ENCODE measurements at regions not wholly inside any gene's neighbourhood (a gene's known extent, or its start where the extent isn't known, plus 50 kb on each side); places are given as distances from the start of the nearest gene placed in this dataset.

DNA sequence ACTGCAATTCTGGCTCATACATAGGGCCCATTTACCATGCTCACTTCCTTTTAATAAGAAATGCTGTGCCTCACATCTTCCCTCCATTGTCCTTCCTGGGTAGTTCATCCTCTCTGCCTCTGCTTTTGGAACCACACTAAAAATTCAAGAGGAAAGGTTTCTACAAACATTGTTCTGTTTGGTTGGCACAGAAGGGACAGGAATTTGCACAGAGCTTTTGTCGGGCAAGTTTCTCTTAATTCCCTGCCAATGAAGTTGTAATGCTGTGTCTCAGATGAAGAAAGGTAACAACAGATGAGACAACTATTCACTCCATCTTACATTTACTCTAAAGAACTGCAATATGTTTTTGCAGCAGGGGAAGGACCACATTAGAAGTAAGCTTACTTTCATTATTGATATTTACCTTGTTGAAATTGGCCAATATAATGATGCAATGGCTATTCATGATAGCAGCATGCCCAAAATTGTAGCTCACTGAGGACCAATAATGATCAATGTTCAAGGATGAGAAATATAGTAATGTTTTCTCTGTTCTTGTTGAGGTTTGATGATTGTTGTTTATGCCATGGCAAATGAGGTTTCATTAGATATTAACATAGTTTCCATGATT lies 82.5 kb upstream of the HMHB1 start:
- no peak for FAIRE-seq

DNA sequence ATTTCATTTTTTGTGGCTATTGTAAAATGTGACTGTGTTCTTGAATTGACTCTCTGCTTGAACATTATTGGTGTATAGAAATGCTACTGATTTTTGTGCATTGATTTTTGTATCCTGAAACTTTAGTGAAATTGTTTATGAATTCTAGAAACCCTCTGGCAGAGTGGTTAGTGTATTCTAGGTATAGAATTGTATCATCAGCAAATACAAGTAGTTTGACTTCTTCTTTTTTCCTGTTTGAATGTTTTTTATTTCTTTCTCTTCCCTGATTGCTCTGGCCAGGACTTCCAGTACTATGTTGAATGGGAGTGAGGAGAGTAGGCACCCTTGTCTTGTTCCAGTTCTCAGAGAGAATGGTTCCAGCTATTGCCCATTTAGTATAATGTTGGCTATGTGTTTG lies 88.8 kb upstream of the HMHB1 start:
- FAIRE-seq, result no peak

DNA sequence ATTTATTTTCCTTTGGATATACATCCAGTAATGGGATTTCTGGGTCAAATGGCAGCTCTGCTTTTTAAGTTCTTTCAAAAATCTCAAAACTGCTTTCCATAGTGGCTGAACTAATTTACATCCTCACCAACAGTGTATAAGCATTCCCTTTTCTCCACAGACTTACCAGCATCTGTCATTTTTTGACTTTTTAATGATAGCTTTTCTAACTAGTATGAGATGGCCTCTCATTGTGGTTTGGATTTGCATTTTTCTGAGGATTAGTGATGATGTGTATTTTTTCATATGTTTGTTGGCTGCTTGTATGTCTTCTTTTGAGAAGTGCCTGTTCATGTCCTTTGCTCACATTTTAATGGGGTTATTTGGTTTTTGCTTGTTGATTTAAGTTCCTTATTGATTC lies 90.0 kb upstream of the HMHB1 start:
- no peak for FAIRE-seq

DNA sequence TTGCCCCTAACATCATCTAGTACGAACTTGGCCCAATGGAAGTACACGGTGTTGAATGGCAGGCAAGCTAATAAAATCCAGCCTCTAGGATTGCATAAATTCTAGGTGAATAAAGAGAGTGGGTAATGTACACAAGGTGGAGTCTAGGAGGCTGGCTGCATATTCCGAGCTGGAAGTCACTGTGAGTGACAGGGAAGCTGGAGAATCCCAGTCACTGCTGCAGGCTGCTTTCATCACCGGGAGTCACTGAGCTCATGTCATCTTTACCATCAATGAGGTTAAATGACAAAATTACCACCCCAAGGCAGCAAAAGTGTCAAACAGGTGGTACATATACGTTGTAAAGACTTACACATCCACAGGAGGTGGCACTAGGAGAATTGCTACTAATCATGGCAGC lies 91.3 kb upstream of the HMHB1 start:
- no peak for FAIRE-seq

DNA sequence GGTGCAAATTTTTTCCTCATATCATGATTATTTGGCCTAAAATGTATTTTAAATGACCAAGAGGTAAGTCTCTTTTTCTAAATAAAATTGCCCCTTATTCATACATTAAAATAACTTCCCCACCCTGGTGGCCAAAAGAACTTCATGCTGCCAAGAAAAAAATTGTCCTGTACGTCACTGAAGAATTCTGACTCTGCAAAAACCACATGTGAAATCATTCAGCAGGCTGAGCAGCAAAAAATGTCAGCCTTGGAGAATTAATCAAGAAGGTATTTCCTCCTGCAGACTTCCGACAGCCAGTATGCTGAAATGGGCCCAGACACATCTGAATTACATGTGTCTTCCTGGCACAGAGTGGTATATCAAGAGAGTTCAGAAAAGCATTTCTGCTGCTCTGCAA lies 94.6 kb upstream of the HMHB1 start:
- no peak for FAIRE-seq

DNA sequence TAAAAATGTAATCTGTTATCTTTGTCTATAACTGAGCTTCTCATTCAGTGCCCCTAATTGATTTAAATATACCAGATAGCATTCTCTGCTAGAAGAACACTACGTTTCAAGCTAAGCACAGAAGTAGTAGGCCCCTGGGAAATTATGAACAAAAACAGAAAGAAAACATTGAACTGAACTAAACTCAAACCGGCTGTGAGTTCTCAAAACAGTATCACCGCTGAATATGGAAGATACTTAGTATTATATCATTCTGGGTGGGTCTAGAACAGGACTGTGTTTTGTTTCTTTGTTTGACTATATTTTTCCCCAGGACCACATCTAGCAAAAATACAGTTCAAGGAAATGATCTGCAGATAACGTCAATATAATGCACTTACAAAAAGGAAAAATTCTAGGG lies 95.1 kb upstream of the HMHB1 start:
- no peak for FAIRE-seq

DNA sequence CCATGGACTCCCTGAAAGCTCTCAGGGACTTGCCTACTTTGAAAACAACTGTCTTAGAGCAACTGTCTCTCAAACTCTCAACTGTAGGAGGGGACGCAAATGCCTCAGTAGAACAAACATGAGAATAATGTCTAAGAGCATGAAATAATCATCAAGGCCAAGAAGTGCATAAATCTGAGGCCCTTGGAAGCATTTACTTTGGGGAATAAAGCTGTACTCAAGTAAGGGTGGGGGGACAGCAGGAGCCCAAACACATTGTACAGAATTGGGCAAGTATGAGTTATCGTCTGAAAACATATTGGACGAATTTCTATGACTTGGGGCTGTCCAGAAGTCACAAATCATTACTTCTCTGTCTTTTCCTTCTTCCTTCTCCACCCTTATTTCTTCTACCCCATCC lies 96.3 kb upstream of the HMHB1 start:
- no peak for FAIRE-seq

DNA sequence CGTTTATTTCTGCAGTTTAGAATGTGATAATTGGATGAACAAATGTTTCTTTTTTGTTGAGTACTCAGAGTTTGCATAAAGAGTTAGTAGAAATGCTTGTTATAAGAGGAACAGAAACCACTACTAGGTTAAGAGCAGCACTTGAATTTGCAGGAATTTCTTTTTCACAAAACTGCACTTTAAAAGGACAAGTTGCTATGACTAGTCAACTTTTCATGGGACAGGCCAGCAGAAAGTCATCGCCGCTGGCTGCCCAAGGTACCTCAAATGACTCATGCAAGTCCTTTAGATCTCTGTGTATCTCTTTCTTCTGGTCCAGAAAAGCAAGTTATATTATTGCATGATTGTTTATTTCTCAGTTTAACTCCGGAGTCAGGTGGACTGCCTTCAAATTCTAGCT lies 97.3 kb upstream of the HMHB1 start:
- FAIRE-seq, result no peak

DNA sequence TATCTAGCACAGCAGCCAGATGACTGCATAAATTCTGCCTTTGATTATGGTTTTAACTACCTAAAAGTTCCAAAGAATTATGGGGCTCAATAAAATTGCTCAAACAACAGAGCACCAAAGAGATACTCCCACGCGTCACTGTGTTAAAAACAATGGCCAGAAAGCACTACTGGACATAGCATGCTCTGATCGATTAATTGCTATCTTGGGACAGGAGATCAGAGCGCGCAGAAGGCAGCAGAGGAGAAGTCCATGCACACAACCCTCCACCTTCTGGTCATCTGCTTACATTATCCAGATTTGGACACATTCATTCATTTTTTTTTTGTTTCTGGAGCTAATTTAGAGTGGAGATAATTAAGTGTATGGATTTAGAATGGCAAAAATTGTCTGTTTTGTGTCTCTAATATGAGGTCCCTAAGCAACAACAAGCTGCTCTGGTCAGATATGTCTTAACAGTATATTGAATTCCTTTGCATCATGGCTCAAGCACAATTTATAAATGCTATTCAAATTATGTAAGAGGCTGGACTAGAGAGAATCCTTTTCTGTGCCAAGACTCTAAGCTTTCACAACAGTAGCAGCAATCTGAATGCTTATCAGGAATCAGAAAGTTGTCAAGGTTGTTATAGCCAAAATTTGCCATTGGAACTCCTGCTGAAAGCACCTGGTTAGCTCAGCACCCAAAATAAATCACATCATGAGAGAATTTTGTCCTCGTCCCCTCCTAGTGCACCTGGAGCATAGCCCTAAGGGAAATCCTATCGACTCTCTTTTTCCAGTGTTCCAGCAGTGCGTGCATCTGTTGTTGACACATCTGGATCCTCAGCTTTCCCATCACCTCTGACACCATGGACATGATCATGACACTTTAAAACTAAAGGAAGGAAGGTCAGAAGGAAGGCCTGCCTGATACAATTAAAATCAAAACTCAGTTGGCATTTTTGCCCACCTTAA lies 98.6 kb upstream of the HMHB1 start:
- no peak for FAIRE-seq

DNA sequence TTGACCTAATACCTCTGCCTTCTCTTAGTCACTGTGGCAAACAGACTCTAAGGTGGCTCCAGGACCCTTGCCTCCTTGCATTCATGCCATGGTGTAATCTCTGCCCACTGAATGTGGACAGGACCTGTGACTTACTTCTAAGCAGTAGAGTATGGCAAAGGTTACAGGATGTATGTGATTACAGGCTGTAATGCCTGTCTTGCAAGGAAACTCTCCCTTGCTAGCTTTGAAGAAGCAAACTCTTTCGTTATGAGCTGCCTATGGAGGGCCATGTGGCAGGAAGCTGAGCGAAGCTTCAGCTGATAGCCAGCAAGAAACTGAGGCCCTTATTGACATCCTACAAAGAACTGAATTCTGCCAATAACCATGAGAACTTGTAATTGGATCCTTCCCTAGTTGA lies 103.3 kb upstream of the HMHB1 start:
- FAIRE-seq, result no peak

DNA sequence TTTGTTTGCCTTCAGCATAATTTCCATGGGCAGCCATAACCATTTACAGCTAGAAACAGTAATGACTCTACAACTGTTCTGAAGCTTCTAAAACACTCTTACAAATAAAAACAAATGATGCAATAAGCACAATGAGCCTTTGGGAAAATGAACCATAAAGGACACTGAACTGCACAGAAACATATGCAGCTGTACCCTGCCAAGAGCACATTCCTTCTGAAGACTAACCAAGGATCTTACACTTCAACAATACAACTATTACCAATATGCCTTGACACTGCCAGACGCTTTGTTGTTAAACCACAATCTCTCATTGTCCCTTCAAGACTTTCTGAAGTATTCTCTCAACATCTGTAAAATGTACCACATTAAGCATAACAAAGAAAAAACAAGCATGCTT lies 104.2 kb upstream of the HMHB1 start:
- no peak for FAIRE-seq

DNA sequence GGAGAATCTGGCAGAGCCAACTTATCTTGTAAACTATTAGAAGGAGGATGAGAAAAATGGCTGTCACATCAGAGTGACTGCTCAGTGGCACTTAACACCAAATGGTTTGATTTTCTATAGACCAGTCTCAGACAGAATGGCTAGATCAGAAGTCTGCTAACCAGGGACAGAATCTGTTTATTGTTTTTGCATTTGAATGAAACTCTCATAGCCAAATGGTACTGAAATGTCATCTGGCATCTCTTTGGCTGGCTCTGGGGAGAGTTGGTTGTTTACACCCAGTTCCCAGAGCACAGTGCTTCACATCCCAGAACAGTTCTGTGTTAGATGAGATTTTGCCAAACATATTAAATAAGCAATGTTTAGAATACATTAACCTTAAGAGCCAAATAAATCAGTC lies 106.6 kb upstream of the HMHB1 start:
- no peak for FAIRE-seq

DNA sequence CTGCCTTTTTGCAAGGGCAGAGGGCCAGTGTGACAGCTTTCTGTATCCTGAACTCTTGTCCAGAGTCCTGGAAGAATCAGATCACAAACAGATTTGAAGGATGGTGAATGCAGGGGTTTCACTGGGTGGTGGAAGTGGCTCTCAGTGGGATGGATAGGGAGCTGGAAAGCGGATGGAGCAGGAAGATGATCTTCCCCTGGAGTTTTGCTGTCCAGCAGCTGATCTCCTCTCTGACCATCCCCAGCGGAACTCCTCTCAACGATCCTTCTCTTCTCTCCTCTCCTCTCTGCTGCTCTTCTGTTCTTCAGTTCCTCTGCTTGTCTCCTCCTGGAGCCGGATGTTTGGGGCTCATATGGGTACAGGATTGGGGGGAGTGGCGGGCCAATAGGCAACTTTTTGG lies 108.3 kb upstream of the HMHB1 start:
- FAIRE-seq, result no peak

DNA sequence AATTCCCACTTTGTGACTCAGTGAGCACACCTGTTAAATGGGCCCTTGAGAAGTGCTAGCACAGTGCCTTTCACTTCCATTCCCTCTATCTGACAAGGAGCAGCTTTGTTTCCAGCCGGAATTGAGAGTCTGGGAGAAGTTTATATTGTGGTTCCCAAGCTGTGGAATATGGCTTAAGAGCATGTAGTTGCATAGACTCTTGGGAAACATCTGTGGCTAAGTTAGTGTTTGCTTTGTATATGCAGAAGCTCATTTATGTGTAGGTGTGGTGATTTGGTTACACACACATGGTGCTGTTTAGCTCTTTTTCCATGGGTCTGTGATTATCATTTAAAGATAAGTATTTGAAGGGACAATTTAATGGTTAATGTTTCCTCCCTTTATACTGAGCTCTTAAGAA lies 110.5 kb upstream of the HMHB1 start:
- no peak for FAIRE-seq

DNA sequence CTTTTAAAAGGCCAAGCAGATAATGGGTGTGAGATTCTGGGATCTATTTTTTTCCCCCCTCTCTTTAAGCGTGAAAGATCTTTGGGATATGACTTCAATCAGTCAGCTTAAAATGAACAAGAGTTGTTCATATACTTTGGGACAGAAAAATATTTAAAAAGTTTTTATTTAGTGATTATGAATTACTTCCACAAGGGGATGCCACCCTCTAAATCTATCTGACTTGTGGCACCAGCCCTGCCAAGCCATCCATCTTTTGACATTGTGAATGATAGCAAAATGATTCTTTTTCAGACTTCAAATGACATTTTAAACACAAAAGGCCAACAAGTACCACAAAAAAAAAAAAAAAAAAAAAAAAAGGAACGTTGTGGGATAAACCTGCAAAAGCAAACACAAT lies 111.0 kb upstream of the HMHB1 start:
- FAIRE-seq, result no peak

DNA sequence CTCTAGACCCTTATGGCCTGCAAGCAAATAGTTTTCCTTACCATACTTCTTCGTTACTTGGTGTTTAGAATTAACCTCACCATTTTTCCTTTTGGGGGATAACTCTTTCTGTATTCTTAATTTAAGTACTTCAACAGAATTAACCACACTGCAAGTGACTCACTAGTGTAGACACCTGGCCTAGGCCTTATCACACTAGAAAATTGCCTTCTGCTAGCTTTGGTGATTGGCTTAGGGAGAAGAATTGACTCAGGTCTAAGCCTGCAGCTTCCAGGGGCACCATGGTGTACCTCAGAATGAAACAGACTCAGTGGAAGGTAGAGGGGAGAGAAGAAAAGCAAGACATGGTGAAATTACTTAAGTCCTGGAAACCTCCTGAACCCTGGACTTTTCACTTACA lies 112.8 kb upstream of the HMHB1 start:
- no peak for FAIRE-seq

DNA sequence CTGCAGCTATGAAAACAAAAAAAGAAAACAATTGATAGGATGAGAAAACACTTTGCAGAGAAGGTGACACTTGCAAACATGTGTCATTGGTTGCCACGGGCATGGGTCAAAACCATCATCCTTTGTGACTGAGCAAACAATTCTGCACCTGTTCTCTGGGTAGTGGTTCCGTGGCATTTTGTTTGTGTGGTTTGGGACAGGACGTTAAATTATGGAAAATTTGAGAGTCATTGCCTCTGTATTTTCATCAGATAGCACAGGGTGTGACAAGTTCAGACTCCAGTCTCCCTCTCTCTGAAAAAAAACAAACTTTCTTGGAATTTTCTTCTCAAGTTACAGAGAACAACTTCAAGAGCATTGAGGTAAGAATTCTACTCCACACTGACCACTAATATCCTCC lies 113.4 kb upstream of the HMHB1 start:
- no peak for FAIRE-seq

DNA sequence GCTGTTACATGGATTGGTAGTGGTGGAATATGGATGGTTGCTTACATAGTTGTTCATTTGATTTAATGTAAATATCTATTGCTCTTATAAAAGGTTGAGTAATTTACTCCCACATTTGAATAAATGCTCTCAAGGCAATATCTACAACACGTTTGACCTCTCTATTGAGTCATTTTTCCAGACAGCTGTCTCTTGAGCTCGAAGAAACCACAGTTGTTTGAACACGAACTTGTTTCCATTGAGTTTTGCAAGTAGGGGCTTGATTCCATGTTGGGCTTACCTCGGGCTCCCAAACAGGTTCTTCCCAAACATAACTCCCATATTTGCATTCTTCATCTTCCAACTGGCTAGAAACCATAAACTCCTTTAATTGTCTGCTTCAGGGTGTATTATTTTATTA lies 115.0 kb upstream of the HMHB1 start:
- FAIRE-seq, result no peak

DNA sequence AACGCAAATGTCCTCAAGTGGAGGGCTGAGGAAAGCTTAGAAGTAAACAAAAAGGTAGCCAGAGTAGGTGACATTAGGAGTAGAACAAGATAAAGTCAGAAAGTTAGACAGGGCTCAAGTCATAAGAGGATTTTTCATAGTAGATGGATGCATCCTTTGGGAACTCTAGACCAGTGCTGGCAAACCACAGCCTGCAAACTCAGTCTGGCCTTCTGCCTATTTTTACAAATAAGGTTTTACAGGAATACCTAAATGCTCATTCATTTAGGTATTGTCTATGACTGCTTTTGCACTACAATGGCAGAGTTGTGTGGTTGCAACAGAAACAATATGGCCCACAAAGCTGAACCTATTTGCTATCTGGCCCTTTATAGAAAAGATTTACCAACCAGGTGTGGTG lies 116.0 kb upstream of the HMHB1 start:
- FAIRE-seq, result no peak

DNA sequence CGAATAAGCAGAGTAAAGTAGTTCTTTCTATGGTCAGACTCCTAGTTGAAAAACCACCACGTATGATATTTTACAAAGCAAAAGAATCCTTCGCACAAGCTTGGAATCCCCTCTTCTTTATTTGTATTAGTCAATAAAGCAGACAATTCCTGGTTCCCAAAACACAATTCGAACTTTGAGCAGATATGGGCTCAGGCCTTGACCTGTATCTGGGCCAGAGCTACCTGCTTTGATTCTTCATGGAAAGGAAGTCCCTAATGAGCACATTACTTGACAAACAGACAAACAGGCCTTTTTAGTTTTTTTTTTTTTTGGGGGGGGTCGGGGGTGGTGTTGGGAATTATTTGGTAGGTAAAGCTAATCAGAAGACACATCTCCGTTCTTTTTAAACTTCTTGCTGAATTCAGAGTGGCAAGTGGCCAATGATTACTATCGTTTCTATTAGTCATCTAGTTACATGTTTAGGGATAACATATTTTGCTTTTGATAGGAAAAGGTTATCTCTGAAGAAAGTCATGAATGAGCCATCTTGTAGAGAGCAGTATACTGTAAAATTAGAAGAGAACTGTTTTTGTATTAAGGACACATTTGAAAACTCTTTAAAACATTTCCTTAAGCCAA lies 116.6 kb upstream of the HMHB1 start:
- FAIRE-seq, result no peak

DNA sequence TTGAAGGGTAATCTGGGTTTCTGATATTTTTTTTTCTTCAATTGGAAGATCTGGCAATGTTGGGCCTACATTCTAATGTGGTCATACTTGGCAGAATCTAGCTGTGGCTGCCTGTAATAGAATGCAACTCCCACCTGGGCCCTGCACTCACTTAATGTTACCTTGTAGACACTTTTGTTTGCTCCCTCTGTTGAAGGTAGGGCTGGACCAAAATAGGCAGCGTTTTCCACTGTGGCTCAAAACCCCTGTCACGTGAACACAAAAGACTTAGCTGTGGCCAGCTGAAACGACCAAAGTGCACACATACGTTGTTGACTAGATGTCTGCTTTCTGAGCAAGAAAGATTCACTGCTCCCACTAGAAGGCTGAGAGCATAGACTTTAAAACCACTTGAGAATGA lies 117.6 kb upstream of the HMHB1 start:
- no peak for FAIRE-seq

DNA sequence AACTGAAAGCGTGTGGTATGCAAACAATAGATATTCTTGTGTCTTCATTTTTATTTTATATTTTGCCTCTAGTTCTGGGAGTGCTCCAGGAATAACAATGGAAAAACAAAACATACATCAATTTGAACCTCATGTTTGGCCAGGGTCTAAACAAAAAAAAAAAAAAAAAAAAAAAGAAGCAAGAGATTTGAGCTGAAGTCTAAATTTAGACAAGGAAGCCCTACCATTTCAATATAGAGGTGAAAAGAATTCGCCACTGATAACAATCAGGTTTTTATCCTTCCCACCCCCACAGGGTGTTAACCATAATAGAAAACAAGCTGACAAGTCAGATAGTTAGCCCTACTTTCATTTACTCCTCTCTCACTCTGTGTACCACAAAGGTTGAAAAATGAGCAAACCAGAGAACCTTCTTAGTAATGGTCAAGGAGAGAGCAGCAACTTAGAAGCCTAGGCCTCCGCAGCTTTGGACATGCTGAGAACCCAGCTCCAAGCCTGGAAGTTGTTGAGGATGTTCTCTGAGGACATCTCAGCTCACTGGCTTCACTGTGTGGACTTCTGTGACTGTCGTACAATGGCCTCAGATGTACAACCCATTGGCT lies 118.2 kb upstream of the HMHB1 start:
- FAIRE-seq, result no peak

DNA sequence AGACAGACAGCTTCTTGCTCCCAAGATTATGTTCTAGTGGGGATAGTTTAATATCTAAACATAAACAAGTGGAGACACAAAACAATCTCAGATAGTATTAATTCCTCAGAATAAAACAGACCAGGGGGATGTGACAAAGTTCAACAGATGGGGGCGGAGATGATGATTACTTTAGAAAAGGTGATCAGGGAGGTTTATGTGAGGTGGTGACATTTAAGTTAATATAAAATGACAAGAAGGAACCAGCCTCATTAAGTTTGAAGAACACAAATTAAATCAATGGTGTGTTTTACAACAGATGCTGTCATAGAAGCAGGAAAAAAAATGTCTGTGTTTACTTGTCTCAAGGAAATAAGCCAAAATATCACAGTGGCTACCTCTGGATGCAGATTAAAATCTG lies 119.6 kb upstream of the HMHB1 start:
- FAIRE-seq, result no peak

DNA sequence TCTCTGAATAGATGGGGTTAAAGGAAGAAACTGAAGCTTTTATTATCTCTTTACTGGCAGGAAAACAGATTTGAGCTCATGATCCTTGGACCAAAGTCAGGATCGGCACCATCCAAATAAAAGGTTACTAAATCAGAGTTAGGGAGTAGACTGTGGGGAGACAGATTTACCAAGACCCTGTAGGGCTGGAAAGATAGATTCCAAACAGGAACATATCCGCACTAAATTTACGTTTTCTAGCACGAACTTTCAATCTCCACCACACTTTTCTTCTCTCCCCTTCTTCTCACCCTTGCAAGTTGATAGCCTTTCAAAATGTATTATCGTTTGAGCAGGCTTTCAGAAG lies 120.0 kb upstream of the HMHB1 start:
- no peak for FAIRE-seq
